GM12878 (cell line): ENCODE measurements at regions not wholly inside any gene's neighbourhood (a gene's known extent, or its start where the extent isn't known, plus 50 kb on each side); places are given as distances from the start of the nearest gene placed in this dataset.

ENCODE experiments used
- ATAC-seq: fragments of 200-7000 bp; cut with Tn5 transposase; 3 replicates; pipeline ENCODE4 v1.9.1; 2020; ENCODE audit warnings: mild to moderate bottlenecking, moderate library complexity
- BruUV-seq: library from RNA; stranded (reverse); fragments of 400-500 nt; replicated peaks from 2 replicates; lab custom pipeline; 2021; lab: Mats Ljungman, UMichigan
- CTCF ChIA-PET: fragments of 300-600 bp; sonication (Branson Sonifier 250); formaldehyde crosslinking; extraction: SDS; loops from one replicate; lab custom pipeline; 2021; ENCODE audit warnings: inconsistent platforms; lab: Yijun Ruan, JAX
- POLR2A ChIA-PET: fragments of 350-600 bp; formaldehyde crosslinking; extraction: SDS; loops from one replicate; lab custom pipeline; 2021; ENCODE audit warnings: inconsistent platforms; lab: Charles Lee
- RAD21 ChIA-PET: fragments of 300-600 bp; sonication (Branson Sonifier 250); formaldehyde crosslinking; loops from one replicate; lab custom pipeline; 2023; ENCODE audit warnings: antibody characterized with exemption; ENCODE audit not compliant: unreplicated experiment; lab: Charles Lee
- SMC1A ChIA-PET: fragments of 300-600 bp; sonication (Branson Sonifier 250); formaldehyde crosslinking; loops from one replicate; lab custom pipeline; 2023; ENCODE audit not compliant: unreplicated experiment, uncharacterized antibody; lab: Charles Lee
- DNase-seq: peaks from one replicate; pipeline ENCODE4 v3.0.0-alpha.2; 2011; ENCODE audit warnings: low read depth, low spot score
- FAIRE-seq: peaks from 3 replicates; lab custom pipeline; 2011; peaks lifted over from hg19 to GRCh38; lab: Jason Lieb, UNC
- H2AFZ ChIP-seq: 2 replicates; pipeline ENCODE4 v1.6.0; 2011; ENCODE audit warnings: low read depth, low read length, control low read depth; ENCODE audit not compliant: control insufficient read depth
- H3K27ac ChIP-seq: 2 replicates; pipeline ENCODE4 v1.5.1; 2011; ENCODE audit warnings: control low read depth; ENCODE audit not compliant: control insufficient read depth, insufficient read depth
- H3K27me3 ChIP-seq, 2 experiments: replicated peaks in 1 of 2; 2 replicates each; pipeline versions ENCODE4 v1.6.0 to v1.6.1; 2011; ENCODE audit warnings: low read length in 1 of 2; ENCODE audit not compliant: control insufficient read depth in 2 of 2, insufficient read depth in 2 of 2
- H3K36me3 ChIP-seq, 2 experiments: 2 replicates each; pipeline ENCODE4 v1.5.1; 2011; ENCODE audit warnings: low read length in 1 of 2; ENCODE audit not compliant: control insufficient read depth in 2 of 2, insufficient read depth in 2 of 2
- H3K4me1 ChIP-seq: 2 replicates; pipeline ENCODE4 v1.6.1; 2011; ENCODE audit warnings: mild to moderate bottlenecking, low read length, moderate library complexity, mixed read lengths; ENCODE audit not compliant: control insufficient read depth, insufficient read depth
- H3K4me2 ChIP-seq: 2 replicates; pipeline ENCODE4 v1.6.0; 2011; ENCODE audit warnings: control low read depth; ENCODE audit not compliant: control insufficient read depth, insufficient read depth
- H3K4me3 ChIP-seq: fragments of 200-600 bp; sonication (generic); 2 replicates; pipeline ENCODE4 v1.5.1; 2016
- H3K79me2 ChIP-seq: 2 replicates; pipeline ENCODE4 v1.6.0; 2011; ENCODE audit warnings: low read length; ENCODE audit not compliant: control insufficient read depth, insufficient read depth
- H3K9ac ChIP-seq: 2 replicates; pipeline ENCODE4 v1.8.0; 2011; ENCODE audit warnings: low read length, control low read depth, mixed read lengths; ENCODE audit not compliant: control insufficient read depth, insufficient read depth
- H3K9me3 ChIP-seq: replicated peaks from 3 replicates; pipeline ENCODE4 v1.5.1; 2011; ENCODE audit warnings: mild to moderate bottlenecking, low read length; ENCODE audit not compliant: control insufficient read depth, insufficient read depth
- H4K20me1 ChIP-seq: 2 replicates; pipeline ENCODE4 v1.6.0; 2011; ENCODE audit not compliant: control insufficient read depth, insufficient read depth
- CREB1 ChIP-seq: IDR thresholded peaks from 2 replicates; pipeline ENCODE4 v1.6.1; 2012; ENCODE audit warnings: low read depth, mild to moderate bottlenecking, inconsistent platforms
- CTCF ChIP-seq, 3 experiments: IDR thresholded peaks in 2 of 3; conservative IDR thresholded peaks in 1 of 3; 2 replicates each; pipeline ENCODE4 v1.5.1; 2011; ENCODE audit warnings: low read depth in 3 of 3, low read length in 3 of 3, mild to moderate bottlenecking in 3 of 3, control low read depth in 2 of 3, moderate library complexity in 2 of 3, inconsistent platforms in 1 of 3, mixed read lengths in 1 of 3; ENCODE audit not compliant: control insufficient read depth in 2 of 3, insufficient read depth in 1 of 3; ENCODE audit errors: extremely low read depth in 1 of 3
- FOXK2 ChIP-seq: fragments of 450-650 bp; IDR thresholded peaks from 2 replicates; pipeline ENCODE4 v1.6.1; 2017; ENCODE audit warnings: mild to moderate bottlenecking, moderate library complexity
- GATAD2B ChIP-seq: fragments of 450-650 bp; conservative IDR thresholded peaks from 2 replicates; pipeline ENCODE4 v1.6.1; 2017; ENCODE audit warnings: low read depth, mild to moderate bottlenecking, moderate library complexity
- HDAC6 ChIP-seq: fragments of 200-600 bp; sonication (generic); IDR thresholded peaks from one replicate; pipeline ENCODE4 v1.8.0; 2017; ENCODE audit warnings: antibody characterized with exemption; ENCODE audit not compliant: unreplicated experiment
- IKZF1 ChIP-seq: fragments of 450-650 bp; conservative IDR thresholded peaks from 2 replicates; pipeline ENCODE4 v1.6.1; 2017; ENCODE audit warnings: antibody characterized with exemption, mild to moderate bottlenecking
- NR2C1 ChIP-seq: fragments of 450-650 bp; IDR thresholded peaks from 2 replicates; pipeline ENCODE4 v1.6.1; 2017; ENCODE audit warnings: antibody characterized with exemption, mild to moderate bottlenecking, moderate library complexity
- NRF1 ChIP-seq: conservative IDR thresholded peaks from 2 replicates; pipeline ENCODE4 v1.6.1; 2011; ENCODE audit warnings: mild to moderate bottlenecking, low read depth, low read length, improper control_type of control experiment
- RELA ChIP-seq: fragments of 450-650 bp; IDR thresholded peaks from 2 replicates; pipeline ENCODE4 v1.8.0; 2014; ENCODE audit warnings: borderline replicate concordance; ENCODE audit not compliant: partially characterized antibody
- SMC3 ChIP-seq: IDR thresholded peaks from 2 replicates; pipeline ENCODE4 v1.6.1; 2011; ENCODE audit warnings: low read length, improper control_type of control experiment, borderline replicate concordance
- YBX1 ChIP-seq: fragments of 450-650 bp; IDR thresholded peaks from 2 replicates; pipeline ENCODE4 v1.6.1; 2016; ENCODE audit warnings: antibody characterized with exemption
- YY1 ChIP-seq: IDR thresholded peaks from 2 replicates; pipeline ENCODE4 v1.6.1; 2011; ENCODE audit warnings: low read depth, mild to moderate bottlenecking, low read length
- ZBTB40 ChIP-seq: fragments of 450-650 bp; IDR thresholded peaks from 2 replicates; pipeline ENCODE4 v1.6.1; 2016; ENCODE audit warnings: mild to moderate bottlenecking, moderate library complexity, borderline replicate concordance
- WGBS: methylation state at CpG from one replicate; pipeline ENCODE4 v1.1.6; 2016; ENCODE audit warnings: low lambda C conversion rate; ENCODE audit not compliant: insufficient replicate concordance, insufficient coverage; ENCODE audit errors: missing lambda C conversion rate; 5-methylcytosine and 5-hydroxymethylcytosine counted together
- in situ Hi-C: fragments of 300-500 bp; cut with MboI; formaldehyde crosslinking; loops from 9 replicates; pipeline ENCODE4 v1.14.3; 2018; ENCODE audit warnings: mixed read lengths
- intact Hi-C: fragments of 100-400 bp; cut with micrococcal nuclease; formaldehyde crosslinking; loops from one replicate; pipeline ENCODE4 v1.14.2; 2022; ENCODE audit not compliant: unreplicated experiment
- TF ChIP-seq, protein P1 (sequence below): IDR thresholded peaks from 2 replicates; pipeline ENCODE4 v1.6.1; 2011; ENCODE audit warnings: low read depth, mild to moderate bottlenecking, low read length, moderate library complexity, borderline replicate concordance; ENCODE audit errors: extremely low read depth

DNA sequence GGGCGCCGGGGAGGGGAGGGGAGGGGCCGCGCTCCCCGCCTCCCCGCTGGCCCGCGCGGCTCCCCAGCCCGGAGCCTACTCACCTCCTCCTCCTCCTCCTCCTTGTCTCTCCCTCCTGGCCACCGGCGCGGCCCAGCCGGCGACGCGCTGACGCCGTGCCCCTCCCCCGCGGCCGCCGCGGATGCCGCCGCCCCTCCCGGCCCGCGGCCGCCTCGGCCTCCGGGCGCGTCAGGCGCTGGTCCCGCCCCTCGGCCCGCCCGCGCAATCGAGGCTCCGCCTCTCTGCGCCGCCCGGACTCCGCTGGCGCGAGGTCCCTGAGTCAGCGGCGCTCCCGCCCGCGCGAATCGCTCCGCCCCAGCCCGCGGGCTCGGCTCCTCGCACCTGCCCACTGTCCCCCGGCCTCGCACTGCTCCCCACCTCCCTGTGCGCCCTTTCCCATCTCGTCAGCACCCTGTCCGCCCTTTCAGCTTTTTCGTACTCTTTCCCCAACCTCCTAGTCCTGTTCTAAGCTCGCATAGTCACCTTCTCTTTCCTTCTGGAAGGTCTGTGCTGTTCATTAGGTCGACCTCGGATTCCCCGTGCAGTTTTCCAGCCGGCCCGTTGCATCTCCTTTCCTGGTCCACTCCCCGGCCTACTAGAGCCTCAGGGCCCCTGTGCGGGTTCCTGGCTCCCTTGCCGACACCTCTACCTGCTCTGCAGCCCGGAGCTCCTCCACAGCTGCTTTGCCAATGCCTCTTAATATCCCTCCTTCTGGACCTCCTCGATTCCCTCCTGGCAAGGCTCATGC lies 187.4 kb downstream of the ZEB2 start (continued):
- TF ChIP-seq ZBTB40 (no peak), YBX1 (no peak), NR2C1 (no peak), NRF1 (no peak), RELA (no peak)
- TF ChIP-seq, all 136 proteins: peak for 28

DNA sequence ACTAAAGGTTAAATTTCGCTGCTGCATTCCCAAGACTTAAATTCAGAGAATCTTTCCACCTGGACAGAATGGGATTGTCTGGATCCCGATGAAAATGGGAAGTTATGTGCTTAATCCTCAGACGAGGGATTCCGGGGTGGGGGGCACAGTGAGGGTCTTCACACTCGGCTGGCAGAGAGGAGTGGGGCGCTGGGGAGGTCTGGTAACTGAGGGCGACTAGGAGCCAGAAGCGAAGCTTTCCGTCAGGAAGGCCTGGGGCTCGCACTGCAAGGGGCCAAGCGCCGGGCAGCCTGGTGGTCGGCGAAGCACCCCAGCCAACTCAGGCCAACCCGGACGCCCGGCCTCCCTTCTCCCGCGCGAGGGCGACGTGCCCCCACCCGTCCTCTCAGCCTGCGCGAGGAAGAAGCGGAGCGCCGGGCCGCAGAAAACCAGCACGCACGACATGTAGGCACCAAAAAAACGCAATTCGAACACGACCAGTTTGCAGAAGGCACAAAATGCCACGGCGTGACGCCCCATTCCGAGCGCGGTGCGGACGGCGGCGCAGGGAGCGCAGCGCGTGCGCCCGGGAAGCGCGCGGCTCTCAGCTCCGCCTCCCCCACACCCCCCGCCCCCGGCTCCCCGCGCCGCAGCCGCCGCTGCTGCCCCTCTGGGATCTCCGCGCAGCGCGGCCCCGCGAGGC lies 188.1 kb downstream of the ZEB2 start:
- H3K27ac ChIP-seq: peak overlapping the region; percentile 78
- 1% methylated on average over 40 of the region's 66 CpGs for WGBS
- peaks cover 8% of the 10 kb centered on the region for H3K4me1 ChIP-seq
- SMC1A ChIA-PET: interaction anchor here (0.8 to 3.5 kb wide), 17 partner anchors 10 to 170 kb away, joined by 3 to 17 read pairs (median 4); no protein-coding TSS in a partner anchor
- FAIRE-seq: no peak
- no peaks in the 10 kb centered on the region for H4K20me1 ChIP-seq
- H3K9me3 ChIP-seq: peaks cover 4% of the 10 kb centered on the region
- H3K79me2 ChIP-seq: peaks cover 23% of the 10 kb centered on the region
- peak overlapping the region; percentile 90 for H2AFZ ChIP-seq
- intact Hi-C loops (loop anchor here (1.0 to 5.0 kb wide), 3 partner anchors 26 to 170 kb away; no protein-coding TSS in a partner anchor), in situ Hi-C loops (no loop called here)
- RAD21 ChIA-PET: interaction anchor here (0.6 to 2.2 kb wide), 14 partner anchors 25 to 1072 kb away, joined by 3 to 20 read pairs (median 4); no protein-coding TSS in a partner anchor
- POLR2A ChIA-PET: interaction anchor here (0.9 to 1.5 kb wide), 7 partner anchors 8 to 101 kb away, joined by 3 to 6 read pairs (median 3); no protein-coding TSS in a partner anchor
- no TSS peak for BruUV-seq
- peak overlapping the region; percentile 76 for H3K4me3 ChIP-seq
- ATAC-seq: peak; percentile 84
- DNase-seq: no peak
- no peaks in the 10 kb centered on the region for H3K36me3 ChIP-seq
- CTCF ChIA-PET: interaction anchor here (0.9 to 1.9 kb wide), 2 partner anchors 9 to 11 kb away, joined by 3 to 5 read pairs; no protein-coding TSS in a partner anchor
- peak overlapping the region; percentile 90 for H3K9ac ChIP-seq
- peak overlapping the region; percentile 77 for H3K4me2 ChIP-seq
- H3K27me3 ChIP-seq: no peaks in the 10 kb centered on the region
- 0 out of 2 replicates have a peak, but pooled peaks have one; percentile 41 for TF ChIP-seq YY1
- no peak for TF ChIP-seq FOXK2
- TF ChIP-seq HDAC6: peak; percentile 30
- TF ChIP-seq, protein P1, sequence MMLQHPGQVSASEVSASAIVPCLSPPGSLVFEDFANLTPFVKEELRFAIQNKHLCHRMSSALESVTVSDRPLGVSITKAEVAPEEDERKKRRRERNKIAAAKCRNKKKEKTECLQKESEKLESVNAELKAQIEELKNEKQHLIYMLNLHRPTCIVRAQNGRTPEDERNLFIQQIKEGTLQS: no peak
- 0 out of 2 replicates have a peak, but pooled peaks have one; percentile 5 for TF ChIP-seq CREB1
- peak; percentile 52; the same call in 1 of the 2 replicates for TF ChIP-seq GATAD2B
- peak; percentile 49 for TF ChIP-seq IKZF1
- peak; percentile 9 to 34 (median 30); a peak in 3 of 6 replicates for TF ChIP-seq CTCF (IDR thresholded peaks at IDR 0.05 in 2 of 3, conservative IDR thresholded peaks at IDR 0.05 in 1 of 3; ENCODE audit: control insufficient read depth in 2 of 3, extremely low read depth in 1 of 3, insufficient read depth in 1 of 3, low read depth in 3 of 3, low read length in 3 of 3)
- peak; percentile 33; the same call in 1 of the 2 replicates for TF ChIP-seq SMC3
